OCI-LY1 (cell line): ENCODE measurements at regions not wholly inside any gene's neighbourhood (a gene's known extent, or its start where the extent isn't known, plus 50 kb on each side); places are given as distances from the start of the nearest gene placed in this dataset.

Experiments
- H2AFZ ChIP-seq: fragments of 200-600 bp; sonication (generic), shearing (Covaris generic); 2 replicates; pipeline ENCODE4 v1.6.0; 2014; ENCODE audit warnings: antibody characterized with exemption, mild to moderate bottlenecking, low read length
- H3F3A ChIP-seq: fragments of 200-600 bp; sonication (generic), shearing (Covaris generic); 2 replicates; pipeline ENCODE4 v1.6.0; 2014; ENCODE audit warnings: mild to moderate bottlenecking, antibody characterized with exemption, low read length, moderate library complexity; ENCODE audit not compliant: insufficient read depth
- H3K27ac ChIP-seq: fragments of 200-600 bp; sonication (generic); 2 replicates; pipeline ENCODE4 v1.5.1; 2014; ENCODE audit warnings: low read length, mixed run types, mild to moderate bottlenecking, low read depth; ENCODE audit not compliant: poor library complexity, severe bottlenecking
- H3K27me3 ChIP-seq: fragments of 200-600 bp; sonication (generic); 2 replicates; pipeline ENCODE4 v1.6.0; 2014; ENCODE audit warnings: antibody characterized with exemption, mild to moderate bottlenecking, low read length, moderate library complexity; ENCODE audit not compliant: insufficient read depth
- H3K36me3 ChIP-seq: fragments of 200-600 bp; sonication (generic); 2 replicates; pipeline ENCODE4 v1.6.1; 2014; ENCODE audit warnings: mild to moderate bottlenecking, antibody characterized with exemption, low read length, moderate library complexity, mixed read lengths; ENCODE audit not compliant: insufficient read depth
- H3K4me1 ChIP-seq: fragments of 200-600 bp; sonication (generic); 2 replicates; pipeline ENCODE4 v1.5.1; 2014; ENCODE audit warnings: mild to moderate bottlenecking, low read length, moderate library complexity; ENCODE audit not compliant: insufficient read depth, severe bottlenecking
- H3K4me2 ChIP-seq: fragments of 200-600 bp; sonication (generic), shearing (Covaris generic); 2 replicates; pipeline ENCODE4 v1.6.1; 2014; ENCODE audit warnings: low read length
- H3K4me3 ChIP-seq: fragments of 200-600 bp; sonication (generic); 2 replicates; pipeline ENCODE4 v1.5.1; 2014; ENCODE audit warnings: low read length, low read depth, mild to moderate bottlenecking, mixed read lengths; ENCODE audit not compliant: poor library complexity, severe bottlenecking
- H3K79me2 ChIP-seq: fragments of 200-600 bp; shearing (Covaris generic); 2 replicates; pipeline ENCODE4 v1.6.1; 2016; ENCODE audit warnings: mixed run types, low read length, mixed read lengths; ENCODE audit not compliant: insufficient read depth
- H3K9ac ChIP-seq: fragments of 200-600 bp; sonication (generic), shearing (Covaris generic); 2 replicates; pipeline ENCODE4 v1.6.1; 2014; ENCODE audit warnings: mild to moderate bottlenecking, low read length, mixed read lengths
- H3K9me2 ChIP-seq: fragments of 200-600 bp; sonication (generic), shearing (Covaris generic); 2 replicates; pipeline ENCODE4 v1.6.1; 2014; ENCODE audit warnings: low read depth, mild to moderate bottlenecking, low read length, mixed read lengths
- H3K9me3 ChIP-seq: fragments of 200-600 bp; shearing (Covaris generic); 2 replicates; pipeline ENCODE4 v1.6.1; 2014; ENCODE audit warnings: low read length, mixed read lengths
- H4K20me1 ChIP-seq: fragments of 200-600 bp; sonication (generic), shearing (Covaris generic); 2 replicates; pipeline ENCODE4 v1.6.0; 2016; ENCODE audit warnings: mild to moderate bottlenecking, low read length; ENCODE audit not compliant: insufficient read depth
- EZH2 ChIP-seq: fragments of 200-600 bp; sonication (generic), shearing (Covaris generic); IDR thresholded peaks from 2 replicates; pipeline ENCODE4 v1.8.0; 2017; ENCODE audit warnings: borderline replicate concordance, mixed run types, mild to moderate bottlenecking, antibody characterized with exemption, low read length, moderate library complexity, mixed read lengths
- TF ChIP-seq, protein P1 (sequence below): fragments of 200-600 bp; sonication (generic), shearing (Covaris generic); IDR thresholded peaks from 2 replicates; pipeline ENCODE4 v1.5.1; 2017; ENCODE audit warnings: mild to moderate bottlenecking, antibody characterized with exemption, low read length, moderate library complexity, mixed read lengths

DNA sequence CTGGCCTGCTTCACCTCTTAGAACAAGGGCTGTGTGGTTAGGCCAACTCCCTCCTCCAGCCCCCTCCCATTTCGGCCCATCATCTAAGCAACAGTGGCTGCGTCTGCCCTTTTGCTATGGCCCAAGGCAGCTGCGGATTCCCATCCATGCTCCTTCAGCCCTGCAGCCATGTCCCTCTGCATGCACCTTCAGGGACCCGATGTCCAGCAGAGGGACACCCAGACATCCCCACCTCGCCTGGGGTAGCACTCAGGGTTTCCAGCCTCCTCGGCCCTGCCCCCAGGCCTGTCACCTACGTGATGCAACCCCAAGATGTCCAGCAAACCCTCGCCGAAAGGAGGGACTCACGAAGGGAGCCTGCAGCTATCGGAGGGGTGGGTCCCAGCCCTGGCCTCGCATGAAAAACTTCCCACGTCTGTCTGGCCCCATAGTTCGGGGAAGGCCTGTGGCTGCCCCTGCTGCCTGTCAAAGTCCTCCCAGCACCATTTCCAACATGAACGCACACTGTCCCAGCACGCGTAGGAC, 194.4 kb downstream of the CTTN start:
- Histone ChIP-seq H3K4me2 (no peak overlapping the region), H3K9me3 (no peaks in the 10 kb centered on the region), H3K27me3 (peaks cover 4% of the 10 kb centered on the region; the same call in 1 of the 2 replicates), H3K9me2 (no peaks in the 10 kb centered on the region), H3K36me3 (no peaks in the 10 kb centered on the region), H3K9ac (no peak overlapping the region), H3F3A (no peaks in the 10 kb centered on the region), H3K4me3 (no peak overlapping the region), H3K79me2 (no peaks in the 10 kb centered on the region), H3K27ac (no peak overlapping the region), H3K4me1 (no peaks in the 10 kb centered on the region), H2AFZ (no peak overlapping the region), H4K20me1 (no peaks in the 10 kb centered on the region)
- TF ChIP-seq, protein P1, sequence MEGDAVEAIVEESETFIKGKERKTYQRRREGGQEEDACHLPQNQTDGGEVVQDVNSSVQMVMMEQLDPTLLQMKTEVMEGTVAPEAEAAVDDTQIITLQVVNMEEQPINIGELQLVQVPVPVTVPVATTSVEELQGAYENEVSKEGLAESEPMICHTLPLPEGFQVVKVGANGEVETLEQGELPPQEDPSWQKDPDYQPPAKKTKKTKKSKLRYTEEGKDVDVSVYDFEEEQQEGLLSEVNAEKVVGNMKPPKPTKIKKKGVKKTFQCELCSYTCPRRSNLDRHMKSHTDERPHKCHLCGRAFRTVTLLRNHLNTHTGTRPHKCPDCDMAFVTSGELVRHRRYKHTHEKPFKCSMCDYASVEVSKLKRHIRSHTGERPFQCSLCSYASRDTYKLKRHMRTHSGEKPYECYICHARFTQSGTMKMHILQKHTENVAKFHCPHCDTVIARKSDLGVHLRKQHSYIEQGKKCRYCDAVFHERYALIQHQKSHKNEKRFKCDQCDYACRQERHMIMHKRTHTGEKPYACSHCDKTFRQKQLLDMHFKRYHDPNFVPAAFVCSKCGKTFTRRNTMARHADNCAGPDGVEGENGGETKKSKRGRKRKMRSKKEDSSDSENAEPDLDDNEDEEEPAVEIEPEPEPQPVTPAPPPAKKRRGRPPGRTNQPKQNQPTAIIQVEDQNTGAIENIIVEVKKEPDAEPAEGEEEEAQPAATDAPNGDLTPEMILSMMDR, result no peak
- TF ChIP-seq EZH2, result no peak

DNA sequence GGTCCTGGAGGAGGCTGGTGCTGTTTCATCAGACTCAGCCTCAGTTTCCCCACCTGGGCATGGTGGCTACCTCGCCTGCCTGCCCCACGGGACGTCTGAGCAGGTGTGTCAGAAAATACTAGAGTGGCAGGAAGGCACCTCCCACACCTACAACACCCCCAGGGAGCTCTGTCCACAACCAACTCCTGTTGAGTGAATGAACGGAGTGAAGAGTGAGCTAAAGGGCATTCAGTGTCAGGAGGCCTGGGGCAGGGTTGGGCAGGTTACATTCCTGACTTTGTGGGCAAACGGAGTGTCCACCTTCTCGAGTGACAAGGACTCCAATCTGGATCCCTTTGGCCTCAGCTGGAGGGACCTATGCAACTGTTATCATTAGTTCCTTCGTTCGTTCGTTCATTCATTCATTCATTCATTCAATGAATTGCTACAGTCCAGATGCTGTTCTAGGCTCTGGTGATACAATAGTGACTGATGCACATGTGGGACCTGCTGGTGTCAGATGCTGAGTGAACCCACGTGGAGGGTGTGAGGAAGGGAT, 195.2 kb downstream of the CTTN start:
- Histone ChIP-seq H3K27me3 (peaks cover 4% of the 10 kb centered on the region; the same call in 1 of the 2 replicates), H3K4me1 (no peaks in the 10 kb centered on the region), H3K9ac (no peak overlapping the region), H3K9me2 (no peaks in the 10 kb centered on the region), H3K36me3 (no peaks in the 10 kb centered on the region), H3K27ac (no peak overlapping the region), H3K79me2 (no peaks in the 10 kb centered on the region), H4K20me1 (no peaks in the 10 kb centered on the region), H3F3A (no peaks in the 10 kb centered on the region), H3K9me3 (no peaks in the 10 kb centered on the region), H3K4me3 (no peak overlapping the region), H2AFZ (no peak overlapping the region), H3K4me2 (no peak overlapping the region)
- no peak for TF ChIP-seq EZH2
- TF ChIP-seq, protein P1, result no peak

DNA sequence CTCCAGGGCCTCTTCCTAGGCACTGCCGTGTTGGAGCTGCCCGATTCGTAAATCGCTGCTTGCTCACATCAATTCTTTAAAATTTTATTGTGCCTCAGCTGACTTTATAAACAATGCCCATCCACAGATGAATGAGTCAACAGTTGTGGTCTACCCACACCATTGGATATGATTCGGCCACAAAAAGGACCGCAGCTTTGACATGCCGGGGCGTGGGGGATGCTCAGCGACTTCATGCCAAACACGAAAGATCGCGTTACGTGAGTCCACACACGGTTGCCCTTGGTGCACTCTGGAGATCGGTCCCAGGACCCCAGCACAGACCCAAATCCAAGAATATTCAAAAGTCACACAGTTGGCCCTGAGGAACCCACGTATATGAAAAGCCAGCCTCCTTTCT, 195.7 kb downstream of the CTTN start:
- no peaks in the 10 kb centered on the region for H3K9me3 ChIP-seq

More for the DNA sequence above, 195.7 kb downstream of the CTTN start:
- Histone ChIP-seq H3K27me3 (peaks cover 4% of the 10 kb centered on the region; the same call in 1 of the 2 replicates), H3K9me2 (no peaks in the 10 kb centered on the region), H3K4me2 (no peak overlapping the region), H3K36me3 (no peaks in the 10 kb centered on the region), H4K20me1 (no peaks in the 10 kb centered on the region), H2AFZ (no peak overlapping the region), H3K4me3 (no peak overlapping the region), H3K4me1 (no peaks in the 10 kb centered on the region), H3K27ac (no peak overlapping the region), H3K9ac (no peak overlapping the region), H3K79me2 (no peaks in the 10 kb centered on the region), H3F3A (no peaks in the 10 kb centered on the region)
- TF ChIP-seq, protein P1, result no peak
- no peak for TF ChIP-seq EZH2
